IgD-negative memory B cell (primary cell): ENCODE measurements at regions not wholly inside any gene's neighbourhood (a gene's known extent, or its start where the extent isn't known, plus 50 kb on each side); places are given as distances from the start of the nearest gene placed in this dataset.

ENCODE experiments used
- H3K27ac Mint-ChIP-seq, 3 donors: one replicate each; pipeline ENCODE4 v1.8.0; 2020 to 2022; ENCODE audit warnings: mild to moderate bottlenecking in 3 of 3, mixed read lengths in 3 of 3, moderate library complexity in 1 of 3
- H3K27me3 Mint-ChIP-seq: one replicate; pipeline ENCODE4 v1.8.0; 2021; ENCODE audit warnings: mixed read lengths
- H3K36me3 Mint-ChIP-seq: one replicate; pipeline ENCODE4 v1.8.0; 2020; ENCODE audit warnings: mild to moderate bottlenecking, mixed read lengths
- H3K4me1 Mint-ChIP-seq, 3 donors: one replicate each; pipeline ENCODE4 v1.8.0; 2020 to 2022; ENCODE audit warnings: mixed read lengths in 3 of 3, mild to moderate bottlenecking in 1 of 3
- H3K4me3 Mint-ChIP-seq, 4 donors: one replicate each; pipeline ENCODE4 v1.8.0; 2020 to 2022; ENCODE audit warnings: mild to moderate bottlenecking in 4 of 4, mixed read lengths in 4 of 4, moderate library complexity in 3 of 4
- H3K9me3 Mint-ChIP-seq, 3 donors: one replicate each; pipeline ENCODE4 v1.8.0; 2020 to 2021; ENCODE audit warnings: mixed read lengths in 3 of 3, mild to moderate bottlenecking in 1 of 3

DNA sequence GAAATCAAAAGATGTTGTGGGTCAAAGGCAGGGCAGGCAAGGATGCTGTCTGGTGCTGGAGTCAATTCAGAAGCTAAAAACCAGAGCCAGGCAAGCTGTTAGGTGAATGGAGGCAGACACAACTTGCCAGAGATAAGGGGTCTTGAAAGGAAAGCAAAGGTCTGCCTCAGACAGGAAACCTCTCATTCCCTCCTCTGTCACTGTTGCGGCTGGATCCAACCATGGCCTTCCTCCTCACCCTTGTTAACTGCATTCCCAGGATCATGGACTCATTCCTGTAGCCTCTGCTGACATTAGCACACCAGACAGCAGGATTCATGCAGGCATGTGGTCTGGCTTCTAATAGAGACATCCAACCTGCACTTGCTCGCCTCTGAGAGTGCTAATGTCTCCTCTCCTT lies 186.7 kb upstream of the HS3ST3A1 start:
- H3K36me3 Mint-ChIP-seq, result no peaks in the 10 kb centered on the region
- H3K27me3 Mint-ChIP-seq, result peaks cover 1% of the 10 kb centered on the region
- H3K9me3 Mint-ChIP-seq, result peaks cover 0 to 2% (median 0%) of the 10 kb centered on the region in 3 donors
- no peak overlapping the region for H3K4me3 Mint-ChIP-seq
- peaks cover 3 to 14% (median 4%) of the 10 kb centered on the region in 3 donors for H3K4me1 Mint-ChIP-seq
- peak overlapping the region in 1 of 3 donors; percentile 68 for H3K27ac Mint-ChIP-seq

DNA sequence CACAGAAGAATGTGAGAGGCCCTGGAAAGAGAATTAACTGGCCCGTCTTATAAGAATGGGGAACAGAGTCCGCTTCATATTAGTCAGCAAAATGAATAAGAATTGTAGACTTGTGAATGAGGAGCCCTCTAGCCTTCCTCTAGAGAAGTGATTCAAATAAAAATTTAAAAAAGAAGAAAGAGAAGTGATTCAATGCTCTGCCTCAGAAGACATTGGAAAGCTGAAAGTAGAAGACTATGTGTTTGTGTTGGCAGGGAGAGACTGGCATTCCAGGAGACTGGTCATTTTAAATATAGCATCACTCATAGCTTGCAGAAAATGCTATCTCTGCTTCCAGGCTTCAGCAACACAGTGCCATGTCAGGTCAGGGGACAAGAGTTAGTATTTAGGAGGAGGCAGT lies 190.6 kb upstream of the HS3ST3A1 start:
- H3K36me3 Mint-ChIP-seq, result no peaks in the 10 kb centered on the region
- peaks cover 1% of the 10 kb centered on the region for H3K27me3 Mint-ChIP-seq
- peaks cover 0 to 9% (median 0%) of the 10 kb centered on the region in 3 donors for H3K4me1 Mint-ChIP-seq
- no peak overlapping the region for H3K4me3 Mint-ChIP-seq
- H3K9me3 Mint-ChIP-seq, result peaks cover 0 to 4% (median under 1%) of the 10 kb centered on the region in 3 donors
- H3K27ac Mint-ChIP-seq, result no peak overlapping the region

GRCh38 chr17:13793951-13794350 lies 192.2 kb upstream of the HS3ST3A1 start:
- Mint-ChIP-seq H3K4me3 (no peak overlapping the region), H3K27me3 (peaks cover 1% of the 10 kb centered on the region), H3K27ac (no peak overlapping the region), H3K36me3 (no peaks in the 10 kb centered on the region), H3K4me1 (no peaks in the 10 kb centered on the region), H3K9me3 (peaks cover 0 to 8% (median 7%) of the 10 kb centered on the region in 3 donors)

DNA sequence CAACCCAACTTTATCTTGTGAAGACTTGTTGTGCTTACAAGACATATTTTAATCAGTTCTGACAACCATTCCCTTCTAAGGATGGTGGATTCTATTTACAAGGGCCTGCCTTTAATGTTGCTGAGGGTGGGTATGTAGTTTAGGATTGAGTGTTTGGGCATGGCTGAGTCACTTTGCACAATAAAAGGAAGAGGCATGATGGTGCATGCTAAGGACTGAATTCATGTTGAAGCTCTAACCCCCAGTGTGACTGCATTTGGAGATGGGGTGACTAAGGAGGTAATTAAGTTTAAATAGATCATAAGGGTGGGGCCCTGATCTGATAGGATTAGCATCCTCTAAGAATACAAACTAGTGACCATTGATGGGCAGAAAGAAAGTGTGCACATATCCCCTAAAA lies 196.1 kb upstream of the HS3ST3A1 start:
- Mint-ChIP-seq H3K4me3 (no peak overlapping the region), H3K36me3 (no peaks in the 10 kb centered on the region), H3K9me3 (peaks cover 0 to 8% (median 8%) of the 10 kb centered on the region in 3 donors), H3K4me1 (no peaks in the 10 kb centered on the region), H3K27me3 (no peaks in the 10 kb centered on the region), H3K27ac (no peak overlapping the region)

GRCh38 chr17:13806092-13806491 lies 204.4 kb upstream of the HS3ST3A1 start:
- Mint-ChIP-seq H3K36me3 (peaks cover 6% of the 10 kb centered on the region), H3K9me3 (peaks cover 0 to 3% (median 0%) of the 10 kb centered on the region in 3 donors), H3K27ac (no peak overlapping the region), H3K4me3 (no peak overlapping the region), H3K27me3 (no peaks in the 10 kb centered on the region), H3K4me1 (no peaks in the 10 kb centered on the region)

- Mint-ChIP-seq H3K4me3 (no peak overlapping the region), H3K9me3 (peaks cover 0 to 1% (median 0%) of the 10 kb centered on the region in 3 donors), H3K27ac (no peak overlapping the region), H3K4me1 (no peaks in the 10 kb centered on the region), H3K36me3 (peaks cover 6% of the 10 kb centered on the region), H3K27me3 (no peaks in the 10 kb centered on the region)
Measured at GRCh38 chr17:13807103-13807502, 205.4 kb upstream of the HS3ST3A1 start.

- H3K9me3 Mint-ChIP-seq, result peaks cover 0 to 3% (median 0%) of the 10 kb centered on the region in 3 donors
- no peak overlapping the region for H3K27ac Mint-ChIP-seq
- no peaks in the 10 kb centered on the region for H3K4me1 Mint-ChIP-seq
- H3K36me3 Mint-ChIP-seq, result peaks cover 2% of the 10 kb centered on the region
- peaks cover 1% of the 10 kb centered on the region for H3K27me3 Mint-ChIP-seq
- no peak overlapping the region for H3K4me3 Mint-ChIP-seq
Measured at GRCh38 chr17:13812350-13812749, 210.6 kb upstream of the HS3ST3A1 start.

DNA sequence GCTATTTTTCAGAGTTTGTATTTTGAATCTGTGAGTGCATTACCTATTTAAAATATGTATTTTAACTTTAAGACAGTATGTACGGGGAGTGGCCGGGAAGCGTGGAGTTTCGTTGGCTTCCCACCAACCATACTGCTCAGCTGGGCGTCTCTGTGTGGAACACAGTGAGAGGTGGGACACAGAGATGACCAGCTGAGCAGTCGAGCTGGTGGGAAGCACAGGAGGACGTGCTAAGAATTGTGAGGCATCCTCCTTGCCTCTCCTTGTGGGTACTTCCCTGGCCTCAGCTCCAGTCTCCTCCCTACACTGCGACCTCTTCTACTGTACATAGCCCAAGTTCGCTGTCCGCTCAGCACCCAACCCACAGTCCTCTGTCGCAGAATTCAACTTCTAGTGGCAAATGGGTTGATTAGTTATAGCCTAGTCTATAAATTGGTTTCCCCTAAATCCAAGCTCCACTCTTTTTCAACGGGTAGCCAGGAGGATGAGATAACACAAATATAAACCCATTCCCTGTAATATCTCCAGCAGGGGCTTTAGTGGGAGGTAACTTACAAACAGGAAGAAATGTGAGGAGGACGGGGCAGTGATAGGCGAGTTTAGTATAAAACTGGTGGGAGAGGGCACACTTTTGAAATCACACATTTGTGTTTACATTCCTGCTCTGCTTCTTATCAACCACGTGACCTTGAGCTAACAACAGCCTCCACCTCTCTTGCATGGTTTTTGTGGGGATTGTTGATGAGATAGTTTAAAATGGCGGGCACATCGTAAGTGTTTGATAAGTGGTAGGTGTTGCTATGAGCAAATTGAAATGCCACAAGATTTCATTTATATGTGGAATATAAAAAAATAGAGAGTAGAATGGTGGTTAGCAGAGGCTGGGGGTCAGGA lies 211.9 kb upstream of the HS3ST3A1 start:
- Mint-ChIP-seq H3K4me1 (no peaks in the 10 kb centered on the region), H3K27me3 (peaks cover 1% of the 10 kb centered on the region), H3K9me3 (peaks cover 0 to 3% (median 0%) of the 10 kb centered on the region in 3 donors), H3K36me3 (no peaks in the 10 kb centered on the region), H3K4me3 (peak overlapping the region in 1 of 4 donors; percentile 55), H3K27ac (no peak overlapping the region)

- Mint-ChIP-seq H3K27ac (no peak overlapping the region), H3K27me3 (no peaks in the 10 kb centered on the region), H3K36me3 (peaks cover 1% of the 10 kb centered on the region), H3K4me3 (no peak overlapping the region), H3K4me1 (peaks cover 0 to 2% (median 0%) of the 10 kb centered on the region in 3 donors), H3K9me3 (peaks cover 1 to 4% (median 2%) of the 10 kb centered on the region in 3 donors)
Measured at GRCh38 chr17:13822700-13823099, 221.0 kb upstream of the HS3ST3A1 start.

GRCh38 chr17:13825526-13826040 lies 223.9 kb upstream of the HS3ST3A1 start:
- peaks cover 1% of the 10 kb centered on the region for H3K36me3 Mint-ChIP-seq
- no peaks in the 10 kb centered on the region for H3K4me1 Mint-ChIP-seq
- no peaks in the 10 kb centered on the region for H3K27me3 Mint-ChIP-seq
- peaks cover 3 to 4% (median 4%) of the 10 kb centered on the region in 3 donors for H3K9me3 Mint-ChIP-seq
- no peak overlapping the region for H3K27ac Mint-ChIP-seq
- no peak overlapping the region for H3K4me3 Mint-ChIP-seq

GRCh38 chr17:13827118-13827517 lies 225.4 kb upstream of the HS3ST3A1 start:
- H3K36me3 Mint-ChIP-seq, result peaks cover 1% of the 10 kb centered on the region
- H3K27me3 Mint-ChIP-seq, result no peaks in the 10 kb centered on the region
- no peak overlapping the region for H3K27ac Mint-ChIP-seq
- H3K9me3 Mint-ChIP-seq, result peaks cover 2 to 4% (median 3%) of the 10 kb centered on the region in 3 donors
- no peak overlapping the region for H3K4me3 Mint-ChIP-seq
- H3K4me1 Mint-ChIP-seq, result no peaks in the 10 kb centered on the region

DNA sequence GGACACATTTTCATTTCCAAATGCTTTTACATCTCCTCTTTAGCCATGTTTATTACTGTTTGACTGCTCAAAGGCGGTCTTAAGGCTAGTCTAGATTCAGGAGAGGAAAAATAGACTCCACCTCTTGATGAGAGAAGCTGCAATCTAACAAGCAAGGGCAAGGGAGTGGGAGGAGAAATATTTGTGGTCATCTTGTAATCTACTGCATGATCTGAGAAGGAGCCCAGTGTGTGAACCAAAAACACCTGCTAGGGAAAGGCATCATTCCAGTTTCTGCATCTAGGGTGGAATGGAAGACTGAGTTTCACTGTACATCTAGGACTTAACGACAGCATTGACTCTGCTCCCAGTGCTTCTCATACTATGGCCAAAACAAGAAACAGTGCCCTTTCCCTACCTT lies 232.2 kb upstream of the HS3ST3A1 start:
- Mint-ChIP-seq H3K4me1 (no peaks in the 10 kb centered on the region), H3K9me3 (peaks cover 0 to 4% (median 0%) of the 10 kb centered on the region in 3 donors)

GRCh38 chr17:13835151-13835550 lies 233.4 kb upstream of the HS3ST3A1 start:
- Mint-ChIP-seq H3K4me1 (no peaks in the 10 kb centered on the region), H3K9me3 (peaks cover 0 to 4% (median 0%) of the 10 kb centered on the region in 3 donors), H3K36me3 (no peaks in the 10 kb centered on the region), H3K27me3 (no peaks in the 10 kb centered on the region), H3K27ac (no peak overlapping the region), H3K4me3 (no peak overlapping the region)

More for the DNA sequence above, 232.2 kb upstream of the HS3ST3A1 start:
- H3K27me3 Mint-ChIP-seq, result no peaks in the 10 kb centered on the region
- no peak overlapping the region for H3K27ac Mint-ChIP-seq
- no peaks in the 10 kb centered on the region for H3K36me3 Mint-ChIP-seq
- no peak overlapping the region for H3K4me3 Mint-ChIP-seq

GRCh38 chr17:13837417-13837816 lies 231.9 kb upstream of the COX10 start:
- H3K4me1 Mint-ChIP-seq, result no peaks in the 10 kb centered on the region
- H3K27ac Mint-ChIP-seq, result no peak overlapping the region
- no peaks in the 10 kb centered on the region for H3K27me3 Mint-ChIP-seq
- peaks cover 0 to 1% (median 0%) of the 10 kb centered on the region in 3 donors for H3K9me3 Mint-ChIP-seq
- no peak overlapping the region for H3K4me3 Mint-ChIP-seq
- no peaks in the 10 kb centered on the region for H3K36me3 Mint-ChIP-seq

- Mint-ChIP-seq H3K4me1 (no peaks in the 10 kb centered on the region), H3K27me3 (no peaks in the 10 kb centered on the region), H3K4me3 (no peak overlapping the region), H3K36me3 (no peaks in the 10 kb centered on the region), H3K9me3 (no peaks in the 10 kb centered on the region), H3K27ac (no peak overlapping the region)
Measured at GRCh38 chr17:13840254-13840653, 229.1 kb upstream of the COX10 start.
